H9 (cell line): ENCODE measurements at regions not wholly inside any gene's neighbourhood (a gene's known extent, or its start where the extent isn't known, plus 50 kb on each side); places are given as distances from the start of the nearest gene placed in this dataset.

ENCODE experiments used
- DNase-seq: peaks from one replicate; pipeline ENCODE4 v3.0.0-alpha.2; 2017
- H2AFZ ChIP-seq: one replicate; pipeline ENCODE4 v1.6.1; 2013; ENCODE audit warnings: mild to moderate bottlenecking, low read length, control low read depth, moderate library complexity
- H2AK5ac ChIP-seq: 2 replicates; pipeline ENCODE4 v1.6.1; 2013; ENCODE audit warnings: low read length, control low read depth, mixed read lengths; ENCODE audit not compliant: insufficient read length
- H2BK120ac ChIP-seq: one replicate; pipeline ENCODE4 v1.6.1; 2013; ENCODE audit warnings: low read depth, mild to moderate bottlenecking, low read length, control low read depth, inconsistent platforms; ENCODE audit not compliant: poor library complexity, severe bottlenecking
- H2BK12ac ChIP-seq: 2 replicates; pipeline ENCODE4 v1.6.1; 2013; ENCODE audit warnings: low read length, control low read depth, mixed read lengths, low read depth; ENCODE audit not compliant: insufficient read length
- H2BK15ac ChIP-seq: 2 replicates; pipeline ENCODE4 v1.6.1; 2013; ENCODE audit warnings: low read depth, low read length, control low read depth
- H2BK20ac ChIP-seq: one replicate; pipeline ENCODE4 v1.6.1; 2013; ENCODE audit warnings: low read depth, mild to moderate bottlenecking, low read length, control low read depth, inconsistent platforms; ENCODE audit not compliant: poor library complexity, severe bottlenecking
- H2BK5ac ChIP-seq: 2 replicates; pipeline ENCODE4 v1.6.1; 2013; ENCODE audit warnings: low read length, control low read depth, mixed read lengths; ENCODE audit not compliant: insufficient read length
- H3K14ac ChIP-seq: 2 replicates; pipeline ENCODE4 v1.6.1; 2013; ENCODE audit warnings: low read length, control low read depth; ENCODE audit not compliant: insufficient read depth
- H3K18ac ChIP-seq: 2 replicates; pipeline ENCODE4 v1.6.1; 2013; ENCODE audit warnings: low read depth, mild to moderate bottlenecking, mixed read lengths, low read length, control low read depth; ENCODE audit not compliant: insufficient read length
- H3K23ac ChIP-seq: 2 replicates; pipeline ENCODE4 v1.6.1; 2013; ENCODE audit warnings: low read length, control low read depth, mixed read lengths, low read depth; ENCODE audit not compliant: insufficient read length
- H3K23me2 ChIP-seq: 2 replicates; pipeline ENCODE4 v1.6.1; 2013; ENCODE audit warnings: low read depth, mild to moderate bottlenecking, mixed read lengths, low read length, control low read depth; ENCODE audit not compliant: insufficient read length, poor library complexity, severe bottlenecking
- H3K27ac ChIP-seq: 2 replicates; pipeline ENCODE4 v1.5.1; 2013; ENCODE audit warnings: low read length, control low read depth, mixed read lengths, low read depth; ENCODE audit not compliant: insufficient read length
- H3K27me3 ChIP-seq: 2 replicates; pipeline ENCODE4 v1.6.1; 2013; ENCODE audit warnings: low read length, control low read depth, inconsistent platforms; ENCODE audit not compliant: insufficient read depth
- H3K4ac ChIP-seq: 2 replicates; pipeline ENCODE4 v1.6.1; 2013; ENCODE audit warnings: low read depth, mild to moderate bottlenecking, control low read depth, inconsistent platforms, low read length, moderate library complexity
- H3K4me1 ChIP-seq: 2 replicates; pipeline ENCODE4 v1.6.1; 2013; ENCODE audit warnings: low read length, control low read depth, inconsistent platforms; ENCODE audit not compliant: insufficient read depth
- H3K4me2 ChIP-seq: 2 replicates; pipeline ENCODE4 v1.6.1; 2013; ENCODE audit warnings: low read length, control low read depth, mixed read lengths; ENCODE audit not compliant: insufficient read length, insufficient read depth
- H3K56ac ChIP-seq: 2 replicates; pipeline ENCODE4 v1.6.1; 2013; ENCODE audit warnings: low read depth, mild to moderate bottlenecking, mixed read lengths, low read length, control low read depth; ENCODE audit not compliant: insufficient read length
- H3K79me1 ChIP-seq: 2 replicates; pipeline ENCODE4 v1.6.1; 2013; ENCODE audit warnings: low read depth, mild to moderate bottlenecking, moderate library complexity, low read length, control low read depth, inconsistent platforms; ENCODE audit not compliant: insufficient read depth, poor library complexity, severe bottlenecking
- H3K79me2 ChIP-seq: 2 replicates; pipeline ENCODE4 v1.6.1; 2013; ENCODE audit warnings: low read length, control low read depth, inconsistent platforms; ENCODE audit not compliant: insufficient read depth
- H3K9ac ChIP-seq: 2 replicates; pipeline ENCODE4 v1.6.1; 2013; ENCODE audit warnings: low read length, control low read depth, mixed read lengths; ENCODE audit not compliant: insufficient read length; ENCODE audit errors: extremely low read depth
- H3K9me3 ChIP-seq: one replicate; pipeline ENCODE4 v1.6.1; 2013; ENCODE audit warnings: low read depth, low read length, inconsistent platforms; ENCODE audit not compliant: control insufficient read depth
- H3T11ph ChIP-seq: one replicate; pipeline ENCODE4 v1.6.1; 2013; ENCODE audit warnings: mild to moderate bottlenecking, low read length, control low read depth, inconsistent platforms
- H4K20me1 ChIP-seq: one replicate; pipeline ENCODE4 v1.6.1; 2013; ENCODE audit not compliant: control insufficient read depth, insufficient read length, insufficient read depth
- H4K5ac ChIP-seq: 2 replicates; pipeline ENCODE4 v1.6.1; 2013; ENCODE audit warnings: low read depth, mild to moderate bottlenecking, mixed read lengths, low read length, control low read depth; ENCODE audit not compliant: insufficient read length
- H4K8ac ChIP-seq: replicated peaks from 2 replicates; pipeline ENCODE4 v1.6.1; 2013; ENCODE audit warnings: low read length, control low read depth, mixed read lengths, low read depth; ENCODE audit not compliant: insufficient read length
- H4K91ac ChIP-seq: 2 replicates; pipeline ENCODE4 v1.6.1; 2013; ENCODE audit warnings: low read depth, mild to moderate bottlenecking, moderate library complexity, mixed read lengths, low read length, control low read depth; ENCODE audit not compliant: insufficient read length
- H3K27ac Mint-ChIP-seq, 3 experiments: 2 replicates in 2 of 3; 3 replicates in 1 of 3; pipeline ENCODE4 v1.8.0; 2020 to 2021; ENCODE audit warnings: mixed read lengths in 3 of 3, mild to moderate bottlenecking in 1 of 3, moderate library complexity in 1 of 3
- H3K27me3 Mint-ChIP-seq: 2 replicates; pipeline ENCODE4 v1.8.0; 2021; ENCODE audit warnings: low read depth, mild to moderate bottlenecking, moderate library complexity, mixed read lengths
- H3K36me3 Mint-ChIP-seq, 3 experiments: 2 replicates in 2 of 3; 3 replicates in 1 of 3; pipeline ENCODE4 v1.8.0; 2020 to 2021; ENCODE audit warnings: low read depth in 3 of 3, mixed read lengths in 3 of 3; ENCODE audit not compliant: insufficient read depth in 1 of 3
- H3K4me1 Mint-ChIP-seq, 2 experiments: 2 replicates each; pipeline ENCODE4 v1.8.0; 2020; ENCODE audit warnings: mixed read lengths in 2 of 2
- H3K4me3 Mint-ChIP-seq, 2 experiments: 2 replicates in 1 of 2; 3 replicates in 1 of 2; pipeline ENCODE4 v1.8.0; 2020 to 2021; ENCODE audit warnings: mild to moderate bottlenecking in 2 of 2, mixed read lengths in 2 of 2, moderate library complexity in 1 of 2
- H3K9me3 Mint-ChIP-seq, 2 experiments: 2 replicates in 1 of 2; 3 replicates in 1 of 2; pipeline ENCODE4 v1.8.0; 2020; ENCODE audit warnings: mild to moderate bottlenecking in 2 of 2, mixed read lengths in 2 of 2, moderate library complexity in 1 of 2
- WGBS: extraction: QIAGEN DNeasy Blood & Tissue Kit; methylation state at CpG from one replicate; pipeline ENCODE4 v1.1.7; 2013; ENCODE audit warnings: missing lambda C conversion rate, low lambda C conversion rate, mixed read lengths; ENCODE audit not compliant: insufficient read length; ENCODE audit errors: extremely low coverage; 5-methylcytosine and 5-hydroxymethylcytosine counted together
- TF ChIP-seq, protein P1 (sequence below): fragments of 200-600 bp; sonication (generic); conservative IDR thresholded peaks from 3 replicates; pipeline ENCODE4 v1.8.0; 2021; ENCODE audit warnings: antibody characterized with exemption, mild to moderate bottlenecking

- no peaks in the 10 kb centered on the region for H3K23me2 ChIP-seq
Measured at GRCh38 chr22:49323751-49324415, 503.8 kb downstream of the BRD1 start.

More at GRCh38 chr22:49323751-49324415, 503.8 kb downstream of the BRD1 start:
- H3K4me2 ChIP-seq = no peak overlapping the region
- H4K20me1 ChIP-seq = no peaks in the 10 kb centered on the region
- no peak overlapping the region for H2BK20ac ChIP-seq
- H3K27me3 ChIP-seq = no peaks in the 10 kb centered on the region
- no peak overlapping the region for H3K56ac ChIP-seq
- no peaks in the 10 kb centered on the region for H3K4me1 Mint-ChIP-seq
- H3K36me3 Mint-ChIP-seq = peaks cover 0 to 6% (median 2%) of the 10 kb centered on the region in 3 experiments; a peak in 3 of 7 replicates
- no peak overlapping the region for H3K18ac ChIP-seq
- no peak overlapping the region for H4K8ac ChIP-seq
- no peak overlapping the region for H2BK120ac ChIP-seq
- H3K79me1 ChIP-seq = no peaks in the 10 kb centered on the region
- H3K27ac Mint-ChIP-seq = no peak overlapping the region
- H2BK5ac ChIP-seq = no peak overlapping the region
- H2AFZ ChIP-seq = no peak overlapping the region
- H3K14ac ChIP-seq = no peak overlapping the region
- no peak overlapping the region for H3K4ac ChIP-seq
- H3K79me2 ChIP-seq = no peaks in the 10 kb centered on the region
- no peaks in the 10 kb centered on the region for H3K9me3 ChIP-seq
- no peak overlapping the region for H3K27ac ChIP-seq
- peaks cover 7 to 9% of the 10 kb centered on the region in 2 experiments; a peak in 4 of 5 replicates for H3K9me3 Mint-ChIP-seq
- H4K5ac ChIP-seq = no peak overlapping the region
- no peaks in the 10 kb centered on the region for H3K4me1 ChIP-seq
- no peak overlapping the region for H3K9ac ChIP-seq
- no peak overlapping the region for H2AK5ac ChIP-seq
- DNase-seq = peak; percentile 16
- H3K23ac ChIP-seq = no peak overlapping the region
- H3K4me3 Mint-ChIP-seq = no peak overlapping the region
- TF ChIP-seq, protein P1, sequence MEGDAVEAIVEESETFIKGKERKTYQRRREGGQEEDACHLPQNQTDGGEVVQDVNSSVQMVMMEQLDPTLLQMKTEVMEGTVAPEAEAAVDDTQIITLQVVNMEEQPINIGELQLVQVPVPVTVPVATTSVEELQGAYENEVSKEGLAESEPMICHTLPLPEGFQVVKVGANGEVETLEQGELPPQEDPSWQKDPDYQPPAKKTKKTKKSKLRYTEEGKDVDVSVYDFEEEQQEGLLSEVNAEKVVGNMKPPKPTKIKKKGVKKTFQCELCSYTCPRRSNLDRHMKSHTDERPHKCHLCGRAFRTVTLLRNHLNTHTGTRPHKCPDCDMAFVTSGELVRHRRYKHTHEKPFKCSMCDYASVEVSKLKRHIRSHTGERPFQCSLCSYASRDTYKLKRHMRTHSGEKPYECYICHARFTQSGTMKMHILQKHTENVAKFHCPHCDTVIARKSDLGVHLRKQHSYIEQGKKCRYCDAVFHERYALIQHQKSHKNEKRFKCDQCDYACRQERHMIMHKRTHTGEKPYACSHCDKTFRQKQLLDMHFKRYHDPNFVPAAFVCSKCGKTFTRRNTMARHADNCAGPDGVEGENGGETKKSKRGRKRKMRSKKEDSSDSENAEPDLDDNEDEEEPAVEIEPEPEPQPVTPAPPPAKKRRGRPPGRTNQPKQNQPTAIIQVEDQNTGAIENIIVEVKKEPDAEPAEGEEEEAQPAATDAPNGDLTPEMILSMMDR = no peak
- H2BK12ac ChIP-seq = no peak overlapping the region
- H2BK15ac ChIP-seq = no peak overlapping the region
- H4K91ac ChIP-seq = no peak overlapping the region
- no peak overlapping the region for H3T11ph ChIP-seq
- H3K27me3 Mint-ChIP-seq = peaks cover 20% of the 10 kb centered on the region
- no CpG with 5 or more reads among the region's 20 CpGs for WGBS
